Stimulated activated CD4-positive, alpha-beta T cell treated with anti-CD3 and anti-CD28 coated beads, Interleukin-15, amount 100 ng/mL, for 1 hour (primary cell): ENCODE measurements at regions not wholly inside any gene's neighbourhood (a gene's known extent, or its start where the extent isn't known, plus 50 kb on each side); places are given as distances from the start of the nearest gene placed in this dataset.

ENCODE experiments used
- DNase-seq, 2 donors: peaks; one replicate each; pipeline ENCODE4 v3.0.0-alpha.2; 2020; ENCODE audit warnings: low read depth in 1 of 2, low spot score in 1 of 2

DNA sequence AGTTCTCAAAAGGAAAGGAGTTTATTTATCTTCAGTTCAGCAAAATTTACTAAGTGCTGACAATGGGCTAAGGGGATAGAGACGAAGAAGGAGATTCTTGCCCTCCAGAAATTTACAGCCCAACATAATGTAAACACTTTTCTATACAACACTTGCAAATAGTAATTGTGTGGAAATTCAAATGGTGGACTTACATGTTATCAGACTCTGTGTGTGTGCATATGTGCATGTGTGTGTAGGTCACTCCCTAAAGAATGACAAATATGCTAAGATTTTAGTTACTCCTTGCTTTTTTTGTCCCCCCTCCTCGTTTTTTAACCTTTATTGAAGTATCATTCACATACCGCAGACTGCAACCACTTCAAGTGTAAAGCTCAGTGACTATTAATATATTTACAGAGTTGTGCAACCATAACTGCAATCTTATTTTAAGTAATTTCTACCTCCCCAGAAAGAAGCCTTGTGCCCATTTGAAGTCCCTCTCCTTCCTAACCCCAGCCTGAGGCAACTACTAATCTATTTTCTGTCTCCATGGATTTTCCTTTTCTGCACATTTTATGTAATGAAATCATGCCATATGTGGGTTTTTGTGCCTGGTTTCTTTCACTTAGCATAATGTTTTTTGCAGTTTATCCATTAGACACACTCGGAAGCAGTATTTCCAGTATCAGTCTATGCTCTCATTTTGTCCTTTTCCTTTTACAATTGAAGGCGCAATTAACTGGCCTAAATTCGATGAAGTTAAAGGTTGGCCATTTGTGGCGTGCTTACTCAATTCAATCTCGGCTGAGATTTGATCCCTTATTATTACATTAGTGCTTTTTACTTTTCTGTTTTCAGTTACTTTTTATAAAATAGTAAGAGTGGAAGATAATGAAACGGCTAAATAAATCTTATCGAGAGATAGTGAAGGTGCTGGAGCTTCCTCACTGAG lies 318.4 kb downstream of the HAPSTR1 start:
- DNase-seq, result no peak

DNA sequence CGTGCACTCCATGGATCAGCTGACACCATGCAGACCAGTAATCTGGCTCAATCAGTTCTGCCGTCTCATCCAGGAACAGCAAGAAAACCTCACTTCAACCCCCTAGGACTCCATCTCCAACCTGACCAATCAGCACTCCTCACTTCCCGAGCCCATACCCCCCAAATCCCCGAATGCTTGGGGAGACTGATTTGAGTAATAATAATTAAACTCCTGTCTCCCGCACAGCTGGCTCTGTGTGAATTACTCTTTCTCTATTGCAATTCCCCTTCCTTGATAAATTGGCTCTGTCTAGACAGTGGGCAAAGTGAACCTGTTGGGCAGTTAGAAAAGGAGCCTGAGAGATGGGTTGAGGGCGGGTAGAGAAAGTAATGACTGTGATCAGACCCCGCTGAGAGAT lies 320.0 kb downstream of the HAPSTR1 start:
- DNase-seq, result no peak

DNA sequence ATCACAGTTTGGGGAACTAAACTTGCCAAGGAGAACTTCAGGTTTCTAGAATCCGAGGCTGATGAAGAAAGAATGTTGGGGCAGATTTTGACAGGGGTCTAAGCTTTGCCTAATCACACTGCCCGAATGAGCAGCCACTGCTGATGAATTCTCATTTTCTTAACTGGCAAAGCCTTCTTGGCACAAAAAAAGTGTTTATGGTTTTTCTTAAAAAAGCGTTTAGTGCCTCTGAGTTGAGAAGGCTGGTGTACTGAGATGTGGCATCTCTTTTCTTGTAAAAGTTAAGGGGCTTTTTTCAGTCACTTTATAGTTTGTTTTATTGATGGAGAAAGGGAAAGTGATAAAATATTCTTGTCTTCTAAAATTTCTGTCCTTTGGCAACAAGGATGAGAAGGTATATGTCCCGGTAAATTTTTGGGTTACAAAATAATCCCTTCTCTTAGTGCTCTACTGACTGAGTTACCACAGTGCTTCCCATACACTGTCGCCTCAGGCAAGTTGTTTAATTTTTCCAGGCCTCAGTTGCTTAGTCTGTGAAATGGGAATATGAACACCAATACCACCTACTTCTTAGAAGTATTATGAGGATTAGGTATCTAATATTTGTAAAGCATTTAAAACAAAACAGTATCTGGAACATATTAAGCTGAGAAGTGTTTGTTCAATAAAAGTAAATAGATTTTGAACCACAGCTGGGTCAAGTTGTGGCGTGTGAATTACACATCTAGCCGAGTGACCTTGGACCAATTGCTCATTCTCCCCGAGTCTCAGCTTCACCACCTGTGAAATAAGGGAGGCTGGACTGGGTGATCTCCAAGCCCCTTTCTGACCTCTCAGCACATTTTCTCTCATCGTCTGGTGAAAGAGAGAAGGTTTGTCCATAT lies 320.8 kb downstream of the HAPSTR1 start:
- DNase-seq, result no peak

DNA sequence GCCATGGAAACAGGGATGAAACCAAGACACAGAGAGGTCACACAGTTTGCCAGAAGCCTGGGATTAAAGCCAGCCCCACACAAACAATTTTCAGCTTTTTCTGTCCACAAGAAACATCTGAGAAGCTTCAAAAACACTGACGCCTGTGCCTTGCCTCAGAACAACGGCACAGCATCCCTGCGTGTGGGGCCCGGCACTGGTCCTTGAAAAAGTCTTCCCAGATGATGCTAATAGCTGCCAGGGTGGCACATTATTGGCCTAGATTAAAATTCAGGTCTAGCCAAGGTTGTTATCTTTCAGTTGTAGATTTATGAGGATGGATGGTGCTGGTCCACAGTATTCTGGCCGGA lies 321.4 kb downstream of the HAPSTR1 start:
- DNase-seq, result no peak

DNA sequence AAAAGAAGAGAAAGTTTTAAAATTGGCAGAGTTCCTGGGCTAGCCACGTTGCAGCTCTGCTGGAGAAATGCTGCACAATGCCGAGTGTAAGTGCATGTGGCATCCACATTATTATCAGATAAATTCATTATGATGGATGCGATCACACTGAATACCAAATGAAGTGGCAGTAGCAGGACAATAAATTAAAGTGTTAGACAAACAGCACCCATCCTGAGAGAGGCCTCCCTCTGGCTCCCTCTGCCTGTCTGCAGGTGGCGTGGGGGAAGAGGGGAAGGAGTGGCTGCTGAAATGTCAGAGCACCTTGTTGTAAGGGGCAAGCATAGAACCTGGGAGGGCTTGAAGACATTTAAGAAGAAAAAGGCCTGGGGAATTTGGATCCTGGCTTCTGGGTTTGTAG lies 324.1 kb downstream of the HAPSTR1 start:
- DNase-seq, result no peak

DNA sequence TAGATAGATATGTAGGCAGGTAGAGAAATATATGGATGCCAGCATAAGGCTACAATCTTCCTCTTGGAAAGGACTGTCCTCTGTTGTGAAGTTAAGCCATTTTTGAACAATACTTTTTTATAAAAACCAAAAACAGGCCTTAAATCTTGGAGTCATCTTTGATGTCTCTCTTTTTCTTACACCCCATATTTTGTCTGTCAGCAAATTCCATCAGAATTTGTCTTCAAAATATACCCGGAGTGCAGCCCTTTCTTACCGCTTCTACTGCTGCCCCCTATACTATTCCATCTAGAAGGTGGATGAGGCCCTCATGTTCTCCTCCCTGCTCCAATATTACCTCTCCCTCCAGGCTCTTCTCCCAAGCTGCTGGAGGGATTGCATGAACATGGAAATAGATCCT lies 326.5 kb downstream of the HAPSTR1 start:
- DNase-seq, result no peak

DNA sequence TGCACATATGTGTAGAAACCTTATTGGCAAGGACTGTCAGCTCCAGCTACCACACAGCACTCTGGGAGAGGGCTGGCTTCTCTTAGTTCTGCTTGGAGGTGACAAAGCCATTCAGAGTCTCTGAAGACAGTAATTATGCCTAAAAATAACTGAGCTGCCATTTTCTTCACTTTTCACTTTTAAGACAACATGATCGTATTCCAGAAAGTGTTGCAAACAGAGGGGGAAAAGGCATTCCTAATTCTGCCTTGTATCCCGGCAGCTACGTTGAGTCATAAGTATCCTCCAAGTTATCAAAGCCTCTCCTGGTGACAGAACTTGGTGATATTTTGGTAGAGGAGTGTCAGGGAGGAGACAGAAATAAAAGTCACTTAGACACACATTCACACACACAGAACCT lies 327.7 kb downstream of the HAPSTR1 start:
- no peak for DNase-seq

DNA sequence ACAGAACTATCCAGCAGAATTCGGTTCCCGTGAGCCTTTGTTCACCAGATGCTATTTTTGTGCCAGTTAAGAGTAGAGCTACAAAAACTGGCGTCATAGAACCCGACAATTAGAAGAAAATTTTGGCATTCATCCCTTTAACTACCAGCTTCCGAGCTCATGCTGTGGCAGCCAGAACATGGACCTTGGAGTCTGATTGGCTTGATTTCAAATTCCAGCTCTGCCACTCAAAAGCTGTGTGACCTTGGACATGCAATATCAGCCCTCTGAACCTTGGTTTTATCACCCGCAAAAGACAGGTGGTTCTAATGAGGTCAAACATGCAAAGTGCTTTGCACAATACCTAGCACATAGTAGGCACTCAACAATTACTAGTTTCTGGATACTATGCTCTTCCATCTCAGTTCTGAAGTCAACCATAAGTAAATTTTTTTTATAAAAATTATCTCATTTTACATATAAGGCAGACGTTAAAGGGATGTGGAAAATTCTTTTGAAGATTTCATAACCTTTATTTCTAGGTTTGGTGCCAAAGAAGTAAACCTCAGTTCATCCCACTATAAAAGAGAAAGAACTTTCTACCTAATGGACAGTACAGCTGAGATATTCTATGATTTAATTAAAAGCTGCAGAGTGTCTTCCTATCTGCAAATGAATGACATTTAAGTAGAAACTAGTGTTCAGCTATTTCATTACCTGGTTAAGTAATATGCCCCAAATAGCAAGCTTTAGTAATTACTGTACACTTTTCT lies 331.5 kb downstream of the HAPSTR1 start:
- DNase-seq, result no peak

DNA sequence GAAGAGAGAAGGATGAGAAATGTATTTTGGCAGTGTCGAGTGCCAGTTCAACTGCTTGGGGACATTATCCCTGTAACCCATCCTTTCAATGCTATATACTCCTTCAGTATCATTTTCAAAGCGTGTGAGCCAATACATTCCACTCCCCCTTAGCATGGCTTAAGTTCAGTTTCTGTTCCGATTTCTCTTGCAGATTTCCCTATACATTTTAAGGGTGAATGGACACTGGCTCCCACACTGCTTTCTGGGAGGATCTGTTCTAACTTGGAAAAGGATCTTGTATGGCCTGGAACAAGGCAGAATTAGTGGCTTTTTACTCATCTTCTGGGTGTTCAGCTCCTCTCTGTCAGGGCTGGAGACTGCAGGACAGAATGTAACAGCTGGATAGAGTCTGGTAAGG lies 333.8 kb downstream of the HAPSTR1 start:
- no peak for DNase-seq

DNA sequence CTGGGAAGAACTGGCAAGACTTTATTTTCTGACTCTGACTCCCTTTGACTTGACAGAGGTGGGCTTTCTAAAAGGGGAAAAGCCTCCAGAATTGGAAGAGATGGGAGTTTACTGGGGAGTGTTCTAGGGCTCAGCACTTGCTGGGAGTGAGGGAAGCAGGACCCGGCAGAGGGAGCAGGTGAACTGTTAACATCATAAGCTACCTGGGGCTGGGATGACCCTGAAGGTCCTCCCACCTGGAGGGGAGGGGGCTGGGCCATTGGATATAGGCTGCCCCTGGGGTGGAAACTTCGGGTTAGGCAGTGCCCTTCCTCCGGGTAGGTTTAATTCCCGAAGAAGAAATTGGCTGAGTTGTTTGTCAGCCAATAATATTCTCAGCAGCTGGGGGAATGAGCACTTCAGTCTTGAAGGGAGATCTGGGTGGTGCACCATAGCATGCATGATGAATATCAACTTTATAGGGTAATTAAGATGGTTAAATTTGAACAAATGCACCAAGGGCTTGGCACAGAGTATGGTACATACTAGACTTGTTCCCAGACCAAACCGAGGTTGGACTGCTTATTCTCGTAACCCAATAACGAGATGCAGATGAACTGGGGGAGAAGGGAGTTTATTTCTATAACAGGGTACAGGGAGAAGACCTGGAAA lies 337.0 kb downstream of the HAPSTR1 start:
- DNase-seq, result no peak

DNA sequence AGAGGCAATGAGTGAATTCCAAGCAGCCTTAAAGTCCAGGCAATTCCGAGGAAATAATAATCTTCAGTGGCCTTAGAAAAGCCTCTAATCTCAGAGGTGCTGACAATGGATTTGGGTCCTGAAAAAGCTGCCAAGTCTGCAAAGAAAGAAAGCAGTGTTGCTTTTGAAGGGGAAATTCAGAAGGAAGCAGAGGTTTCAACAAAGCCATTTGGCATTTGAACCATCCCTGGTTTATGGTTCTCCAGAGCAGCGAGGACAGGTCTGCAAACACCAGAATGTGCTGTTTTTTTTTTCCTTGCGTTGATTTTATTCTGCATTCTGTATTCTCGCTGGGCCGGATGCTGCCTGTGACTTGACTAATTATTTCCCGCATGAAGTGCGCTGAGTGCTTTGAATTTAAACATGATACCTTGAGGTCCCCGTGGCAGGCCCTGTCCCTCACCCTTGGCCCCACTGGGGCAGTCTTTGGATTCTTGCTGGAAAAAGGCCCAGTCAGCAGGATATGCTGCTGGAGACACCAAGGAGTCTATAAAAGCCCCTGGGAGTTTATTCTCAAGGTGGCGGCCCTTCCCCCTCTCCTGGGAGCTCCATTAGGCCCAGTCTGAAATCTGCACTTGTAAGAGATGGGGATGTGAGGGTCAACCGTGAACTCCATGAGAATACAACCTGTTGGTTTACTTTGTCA lies 338.3 kb downstream of the HAPSTR1 start:
- no peak for DNase-seq

DNA sequence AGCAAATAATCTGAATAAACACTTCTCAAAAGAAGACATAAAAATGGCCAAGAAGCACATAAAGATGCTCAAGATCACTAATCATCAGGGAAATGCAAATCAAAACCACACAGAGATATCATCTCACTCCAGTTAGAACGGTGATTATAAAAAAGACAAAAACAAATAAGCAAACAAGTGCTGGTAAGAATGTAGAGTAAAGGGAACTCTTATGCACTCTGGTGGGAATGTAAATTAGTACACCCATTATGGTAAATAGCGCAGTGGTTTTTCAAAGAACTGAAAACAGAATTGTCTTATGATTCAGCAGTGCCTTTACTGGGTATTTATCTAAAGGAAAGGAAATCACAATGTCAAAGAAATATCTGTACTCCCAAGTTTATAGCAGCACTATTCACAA lies 343.2 kb downstream of the HAPSTR1 start:
- DNase-seq, result no peak

DNA sequence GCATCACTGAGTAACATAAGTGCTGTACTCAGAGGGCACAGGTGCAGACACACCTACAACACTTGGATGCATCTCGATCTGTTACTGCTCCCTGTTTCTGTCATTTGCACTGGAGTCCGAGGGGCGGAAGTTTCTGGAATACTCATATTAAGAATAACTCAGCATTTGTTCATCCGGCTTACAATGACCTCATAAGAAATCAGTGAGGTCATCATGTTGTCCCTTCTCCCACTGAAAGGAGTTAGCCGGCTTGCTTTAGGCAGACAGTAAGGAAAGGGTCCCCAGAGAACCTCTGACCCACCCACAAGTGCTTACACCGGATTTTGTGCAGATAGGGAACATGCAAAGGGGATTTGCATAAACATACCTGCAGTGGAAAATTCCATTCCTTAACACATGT lies 344.7 kb downstream of the HAPSTR1 start:
- no peak for DNase-seq

DNA sequence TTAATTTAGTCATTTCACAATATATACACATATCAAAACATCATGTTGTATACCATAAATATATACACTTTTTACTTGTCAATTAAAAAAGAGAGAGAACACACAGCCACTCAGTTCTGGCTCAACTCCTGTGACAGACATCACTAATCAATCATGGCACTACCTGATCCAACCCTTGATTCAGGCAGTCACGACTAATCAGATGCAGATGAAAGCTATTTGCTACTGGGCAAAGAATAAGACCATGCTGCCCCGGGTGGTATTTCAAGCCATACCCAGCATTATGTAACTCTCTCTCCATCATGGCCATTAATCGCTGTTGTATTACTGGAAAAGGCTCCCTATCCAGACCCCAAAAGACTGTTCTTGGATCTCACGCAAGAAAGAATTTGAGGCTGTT lies 345.7 kb downstream of the HAPSTR1 start:
- DNase-seq, result no peak

DNA sequence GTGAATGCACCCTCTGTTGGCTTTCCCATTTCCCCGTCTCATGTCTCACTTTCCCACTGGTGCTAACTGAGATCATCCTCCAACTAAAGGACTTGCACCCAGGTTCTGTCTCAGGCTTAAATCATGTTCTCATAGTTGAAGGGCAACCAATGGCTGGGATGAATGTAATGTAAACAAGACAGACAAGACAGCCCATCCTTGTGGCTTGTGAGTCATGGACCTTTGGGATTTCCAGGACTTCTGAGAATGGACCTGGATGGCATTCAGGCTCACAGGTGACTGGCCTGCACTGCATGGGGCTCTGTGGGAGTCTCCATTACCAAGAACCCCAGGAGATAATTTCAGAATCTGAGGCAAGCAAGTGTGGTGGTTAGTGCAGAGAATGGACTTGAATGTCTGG lies 347.5 kb downstream of the HAPSTR1 start:
- no peak for DNase-seq

DNA sequence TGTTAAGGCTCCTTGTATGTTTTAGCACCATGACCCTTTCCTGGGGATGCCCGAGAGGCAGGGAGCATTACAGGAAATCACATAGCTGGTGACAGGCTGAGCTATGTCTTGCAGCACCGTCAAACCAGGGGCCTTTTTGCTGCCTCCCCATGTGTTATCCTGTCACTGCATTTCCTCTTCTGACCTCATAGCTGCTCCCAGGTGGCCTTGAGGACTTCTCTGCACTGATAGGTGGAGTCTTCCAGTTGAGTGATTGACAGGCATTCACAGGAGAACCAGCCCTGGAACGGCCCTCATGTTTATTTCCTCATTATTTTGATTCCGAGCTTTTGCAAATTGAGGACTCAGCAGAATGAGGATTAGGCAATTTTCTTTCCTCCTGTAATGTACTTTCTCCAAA lies 349.6 kb downstream of the HAPSTR1 start:
- DNase-seq, result no peak

DNA sequence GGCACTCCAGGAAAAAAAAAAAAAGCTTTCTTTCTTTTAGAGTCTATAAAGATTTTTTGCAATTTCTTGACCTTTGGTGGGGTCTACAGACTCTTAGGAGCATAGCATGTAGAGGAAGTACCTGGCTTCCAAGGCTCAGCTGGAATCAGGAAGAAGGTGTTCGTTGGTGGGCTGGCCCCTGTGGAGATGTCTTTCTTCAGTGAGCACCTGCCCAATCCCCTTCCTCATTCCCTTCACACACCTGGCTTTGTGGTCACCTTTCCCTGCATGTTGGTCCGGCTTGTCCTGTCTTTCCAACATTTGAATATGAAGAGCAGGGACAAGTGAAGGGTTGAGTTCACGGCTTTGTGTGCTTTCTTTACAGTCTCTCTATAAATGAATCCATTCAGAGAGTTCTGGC lies 352.4 kb downstream of the HAPSTR1 start:
- no peak for DNase-seq

DNA sequence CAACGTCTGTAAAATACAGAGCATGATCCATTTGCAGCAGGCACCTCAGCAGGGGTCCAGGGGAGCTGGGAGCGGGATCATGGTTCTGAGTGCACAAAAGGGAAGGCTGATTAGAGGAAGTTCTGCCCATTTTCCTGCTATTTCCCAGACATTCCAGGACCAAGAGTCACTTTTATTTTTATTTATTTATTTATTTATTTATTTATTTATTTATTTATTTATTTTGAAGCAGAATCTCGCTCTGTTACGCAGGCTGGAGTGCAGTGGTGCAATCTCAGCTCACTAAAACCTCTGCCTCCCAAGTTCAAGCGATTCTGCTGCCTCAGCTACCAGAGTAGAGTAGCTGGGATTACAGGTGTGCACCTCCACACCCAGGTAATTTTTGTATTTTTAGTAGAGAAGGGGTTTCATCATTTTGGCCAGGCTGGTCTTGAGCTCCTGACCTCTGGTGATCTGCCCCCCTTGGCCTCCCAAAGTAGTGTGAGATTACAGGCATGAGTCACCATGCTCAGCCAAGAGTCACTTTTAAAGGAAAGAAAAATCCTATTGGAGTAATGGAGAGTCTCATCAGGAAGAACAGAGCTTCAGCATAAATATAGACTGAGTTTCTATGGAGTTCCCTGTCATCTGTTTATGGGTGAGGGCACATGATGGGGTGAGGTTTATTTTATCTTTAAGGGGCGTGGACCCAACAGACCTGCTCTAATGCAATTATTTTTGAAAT lies 355.2 kb downstream of the HAPSTR1 start:
- DNase-seq, result no peak

DNA sequence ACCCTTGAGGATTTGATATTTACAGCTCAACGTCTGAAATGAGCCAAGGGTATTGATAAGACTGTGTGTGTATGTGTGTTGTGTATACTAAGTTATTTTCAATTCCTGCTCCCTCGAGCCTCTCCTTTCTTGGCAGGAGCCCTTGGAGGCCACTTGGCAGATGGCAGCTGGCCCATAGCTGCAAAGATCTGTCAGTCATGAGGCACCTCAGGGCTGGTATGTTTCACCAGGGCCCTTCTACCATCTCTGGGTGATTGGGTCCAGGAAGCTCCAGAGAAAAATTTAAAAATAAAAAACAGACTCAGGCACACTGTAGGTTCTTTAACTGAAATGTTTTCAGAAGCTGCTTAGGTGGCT lies 355.7 kb downstream of the HAPSTR1 start:
- DNase-seq, result no peak

DNA sequence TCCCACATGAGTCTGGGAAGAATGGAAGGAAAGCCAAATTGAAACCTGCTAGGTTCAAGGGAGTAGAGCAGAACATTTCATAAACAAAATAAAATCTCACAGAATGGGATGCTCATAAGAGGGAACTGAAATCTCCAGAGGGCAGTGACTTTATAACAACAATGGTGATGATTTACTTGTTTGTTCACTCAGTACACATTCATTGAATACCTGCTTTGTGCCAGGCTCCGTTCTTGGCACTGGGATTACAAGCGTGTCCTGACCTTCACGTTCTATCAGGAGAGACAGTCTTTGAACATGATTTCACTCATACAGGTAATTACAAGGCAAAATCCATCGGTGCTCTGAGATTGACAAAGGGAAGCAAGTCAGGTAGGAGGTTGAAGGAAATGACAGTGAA lies 356.3 kb downstream of the HAPSTR1 start:
- DNase-seq, result no peak
